Body of pancreas (tissue), 4 donors: ENCODE measurements at regions not wholly inside any gene's neighbourhood (a gene's known extent, or its start where the extent isn't known, plus 50 kb on each side); places are given as distances from the start of the nearest gene placed in this dataset.

Source experiments
- CTCF ChIP-seq, 7 experiments: fragments of 450-650 bp in 4 of 7; fragments of 200-600 bp in 3 of 7; sonication (generic) in 3 of 7; IDR thresholded peaks; one replicate each; pipeline ENCODE4 v1.5.1; 2016 to 2019; ENCODE audit warnings: antibody characterized with exemption in 7 of 7
- POLR2A ChIP-seq, 3 donors: fragments of 450-650 bp; IDR thresholded peaks; one replicate each; pipeline ENCODE4 v1.6.1; 2016; ENCODE audit warnings: antibody characterized with exemption in 3 of 3, mild to moderate bottlenecking in 2 of 3

GRCh38 chr12:125773033-125773640, 707.9 kb downstream of the AACS start:
- TF ChIP-seq CTCF (IDR thresholded peaks at IDR 0.05) (peak in 2 of 7 experiments; percentile 14 to 23), POLR2A (IDR thresholded peaks at IDR 0.05) (no peak)
